ENCODE measurements at regions not wholly inside any gene's neighbourhood (a gene's known extent, or its start where the extent isn't known, plus 50 kb on each side); places are given as distances from the start of the nearest gene placed in this dataset.
A peak's percentile ranks its signal among the peaks of the same experiment; 100 is the strongest.

DNA sequence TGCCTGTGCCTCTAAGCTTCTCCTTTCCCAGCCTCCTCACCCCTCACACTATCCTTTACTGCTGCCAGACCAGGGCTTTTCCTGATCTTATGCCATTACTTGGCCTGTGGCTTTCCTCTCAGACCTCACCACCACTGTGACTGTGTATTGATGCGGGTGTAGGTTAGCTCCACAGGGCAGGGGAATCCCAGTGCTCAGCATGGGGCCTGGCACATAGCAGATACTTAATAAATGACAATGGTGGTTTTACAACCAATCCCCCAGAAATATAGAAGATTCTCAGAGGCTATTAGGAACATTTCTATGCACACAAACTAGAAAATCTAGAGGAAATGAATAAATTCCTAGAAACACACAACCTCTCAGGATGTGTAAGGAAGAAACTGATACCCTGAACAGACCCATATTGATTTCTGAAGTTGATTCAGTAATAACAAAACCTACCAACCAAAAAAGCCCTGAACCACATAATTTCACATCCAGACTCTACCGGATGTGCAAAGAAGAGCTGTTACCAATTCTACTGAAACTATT lies 129.6 kb upstream of the QRFPR start:
- no peak for TF ChIP-seq EZH2 (IDR thresholded peaks at IDR 0.05; ENCODE audit: low read length, missing control alignments)
- TF ChIP-seq, protein P1, sequence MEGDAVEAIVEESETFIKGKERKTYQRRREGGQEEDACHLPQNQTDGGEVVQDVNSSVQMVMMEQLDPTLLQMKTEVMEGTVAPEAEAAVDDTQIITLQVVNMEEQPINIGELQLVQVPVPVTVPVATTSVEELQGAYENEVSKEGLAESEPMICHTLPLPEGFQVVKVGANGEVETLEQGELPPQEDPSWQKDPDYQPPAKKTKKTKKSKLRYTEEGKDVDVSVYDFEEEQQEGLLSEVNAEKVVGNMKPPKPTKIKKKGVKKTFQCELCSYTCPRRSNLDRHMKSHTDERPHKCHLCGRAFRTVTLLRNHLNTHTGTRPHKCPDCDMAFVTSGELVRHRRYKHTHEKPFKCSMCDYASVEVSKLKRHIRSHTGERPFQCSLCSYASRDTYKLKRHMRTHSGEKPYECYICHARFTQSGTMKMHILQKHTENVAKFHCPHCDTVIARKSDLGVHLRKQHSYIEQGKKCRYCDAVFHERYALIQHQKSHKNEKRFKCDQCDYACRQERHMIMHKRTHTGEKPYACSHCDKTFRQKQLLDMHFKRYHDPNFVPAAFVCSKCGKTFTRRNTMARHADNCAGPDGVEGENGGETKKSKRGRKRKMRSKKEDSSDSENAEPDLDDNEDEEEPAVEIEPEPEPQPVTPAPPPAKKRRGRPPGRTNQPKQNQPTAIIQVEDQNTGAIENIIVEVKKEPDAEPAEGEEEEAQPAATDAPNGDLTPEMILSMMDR (conservative IDR thresholded peaks at IDR 0.05 in 1 of 2, IDR thresholded peaks at IDR 0.05 in 1 of 2; ENCODE audit: low read depth in 1 of 2, low read length in 2 of 2) = no peak
- no peak overlapping the region for H3K9ac ChIP-seq (ENCODE audit: insufficient read depth, low read length)
- no peak overlapping the region for H2AFZ ChIP-seq (ENCODE audit: low read length)
- H3K79me2 ChIP-seq (ENCODE audit: control insufficient read depth, insufficient read depth, low read length) = no peaks in the 10 kb centered on the region
- H3K4me1 ChIP-seq (ENCODE audit: control insufficient read depth, extremely low read depth, insufficient read depth, low read length) = no peaks in the 10 kb centered on the region
- no peak overlapping the region for H3K4me3 ChIP-seq (replicated peaks in 1 of 4; ENCODE audit: control extremely low read depth in 1 of 4, insufficient read depth in 1 of 4, low read depth in 3 of 4, low read length in 4 of 4)
- no peak for DNase-seq (ENCODE audit: low read depth in 2 of 2)
- no peaks in the 10 kb centered on the region for H3K9me3 ChIP-seq (ENCODE audit: control insufficient read depth, insufficient read depth, low read depth, low read length)
- no peaks in the 10 kb centered on the region for H4K20me1 ChIP-seq (ENCODE audit: control insufficient read depth, extremely low read depth, insufficient read depth, low read length)
- no peaks in the 10 kb centered on the region for H3K27me3 ChIP-seq (ENCODE audit: control insufficient read depth, insufficient read depth, low read length)
- H3K4me2 ChIP-seq (ENCODE audit: extremely low read depth, insufficient read depth, low read length) = no peak overlapping the region
- H3K36me3 ChIP-seq (ENCODE audit: control insufficient read depth, insufficient read depth, low read length) = no peaks in the 10 kb centered on the region
- no peak overlapping the region for H3K27ac ChIP-seq (ENCODE audit: insufficient read depth, low read length)

DNA sequence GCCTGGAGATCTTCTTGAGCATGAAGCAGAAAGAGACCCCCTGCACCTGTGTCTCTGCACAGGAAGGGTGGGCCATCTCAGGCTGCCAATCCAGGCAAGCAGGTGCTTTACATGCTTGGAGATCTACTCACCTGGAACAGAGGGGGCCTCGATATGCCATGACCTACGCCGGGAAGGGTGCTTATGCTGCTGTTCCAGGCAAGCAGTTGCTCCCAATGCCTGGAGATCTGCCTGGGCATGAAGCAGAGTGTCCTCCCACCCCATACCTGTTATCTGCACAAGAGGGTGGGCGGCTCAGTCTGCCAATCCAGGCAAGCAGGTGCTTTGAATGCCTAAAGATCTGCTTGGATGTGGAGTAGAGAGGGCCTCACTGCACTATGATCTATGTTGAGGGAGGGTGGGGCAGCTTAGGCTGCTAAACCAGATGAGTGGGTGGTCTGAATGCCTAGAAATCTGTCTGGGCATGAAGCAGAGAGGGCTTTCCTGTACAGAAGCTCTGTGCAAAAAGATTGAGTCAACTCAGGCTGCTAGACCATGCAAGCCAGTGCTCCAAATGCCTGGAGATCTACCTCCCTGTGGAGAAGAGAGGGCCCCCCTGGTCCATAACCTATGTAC lies 104.5 kb upstream of the QRFPR start:
- Histone ChIP-seq H3K4me3 (replicated peaks in 1 of 4; ENCODE audit: control extremely low read depth in 1 of 4, insufficient read depth in 1 of 4, low read depth in 3 of 4, low read length in 4 of 4) (no peak overlapping the region), H3K9me3 (ENCODE audit: control insufficient read depth, insufficient read depth, low read depth, low read length) (no peaks in the 10 kb centered on the region), H3K9ac (ENCODE audit: insufficient read depth, low read length) (no peak overlapping the region), H3K36me3 (ENCODE audit: control insufficient read depth, insufficient read depth, low read length) (no peaks in the 10 kb centered on the region), H3K4me1 (ENCODE audit: control insufficient read depth, extremely low read depth, insufficient read depth, low read length) (no peaks in the 10 kb centered on the region), H3K4me2 (ENCODE audit: extremely low read depth, insufficient read depth, low read length) (no peak overlapping the region), H3K79me2 (ENCODE audit: control insufficient read depth, insufficient read depth, low read length) (no peaks in the 10 kb centered on the region), H2AFZ (ENCODE audit: low read length) (no peak overlapping the region), H3K27me3 (ENCODE audit: control insufficient read depth, insufficient read depth, low read length) (no peaks in the 10 kb centered on the region), H3K27ac (ENCODE audit: insufficient read depth, low read length) (no peak overlapping the region), H4K20me1 (ENCODE audit: control insufficient read depth, extremely low read depth, insufficient read depth, low read length) (no peaks in the 10 kb centered on the region)
- TF ChIP-seq, protein P1 (conservative IDR thresholded peaks at IDR 0.05 in 1 of 2, IDR thresholded peaks at IDR 0.05 in 1 of 2; ENCODE audit: low read depth in 1 of 2, low read length in 2 of 2) = no peak
- TF ChIP-seq EZH2 (IDR thresholded peaks at IDR 0.05; ENCODE audit: low read length, missing control alignments) = no peak
- DNase-seq (ENCODE audit: low read depth in 2 of 2) = no peak

DNA sequence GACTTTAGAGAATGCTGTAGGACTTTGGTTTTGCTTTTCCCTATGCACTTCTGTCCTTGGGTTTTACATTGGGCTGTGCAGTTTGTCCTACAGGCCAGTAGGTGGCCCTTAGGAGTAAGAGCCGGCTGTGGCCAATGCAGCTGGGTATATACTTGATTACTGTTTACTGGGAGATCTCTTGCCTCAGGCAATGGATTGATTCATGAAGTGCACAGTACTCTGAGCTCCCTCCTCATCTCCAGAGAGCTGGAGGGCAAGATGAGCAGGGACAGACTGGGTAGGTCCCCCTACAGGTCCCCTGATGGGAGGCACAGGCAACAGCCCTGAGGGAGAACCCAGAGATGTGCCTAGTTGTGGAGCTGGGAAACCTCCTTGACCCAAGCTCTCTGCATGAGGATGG lies 103.8 kb upstream of the QRFPR start:
- H3K79me2 ChIP-seq (ENCODE audit: control insufficient read depth, insufficient read depth, low read length) = no peaks in the 10 kb centered on the region
- no peak overlapping the region for H3K9ac ChIP-seq (ENCODE audit: insufficient read depth, low read length)
- H3K4me1 ChIP-seq (ENCODE audit: control insufficient read depth, extremely low read depth, insufficient read depth, low read length) = no peaks in the 10 kb centered on the region
- no peak overlapping the region for H3K27ac ChIP-seq (ENCODE audit: insufficient read depth, low read length)
- no peaks in the 10 kb centered on the region for H3K36me3 ChIP-seq (ENCODE audit: control insufficient read depth, insufficient read depth, low read length)
- H2AFZ ChIP-seq (ENCODE audit: low read length) = no peak overlapping the region
- no peaks in the 10 kb centered on the region for H3K27me3 ChIP-seq (ENCODE audit: control insufficient read depth, insufficient read depth, low read length)
- no peaks in the 10 kb centered on the region for H3K9me3 ChIP-seq (ENCODE audit: control insufficient read depth, insufficient read depth, low read depth, low read length)
- TF ChIP-seq, protein P1 (conservative IDR thresholded peaks at IDR 0.05 in 1 of 2, IDR thresholded peaks at IDR 0.05 in 1 of 2; ENCODE audit: low read depth in 1 of 2, low read length in 2 of 2) = peak; percentile 95 to 96
- TF ChIP-seq EZH2 (IDR thresholded peaks at IDR 0.05; ENCODE audit: low read length, missing control alignments) = no peak
- H4K20me1 ChIP-seq (ENCODE audit: control insufficient read depth, extremely low read depth, insufficient read depth, low read length) = no peaks in the 10 kb centered on the region
- H3K4me2 ChIP-seq (ENCODE audit: extremely low read depth, insufficient read depth, low read length) = no peak overlapping the region
- H3K4me3 ChIP-seq (replicated peaks in 1 of 4; ENCODE audit: control extremely low read depth in 1 of 4, insufficient read depth in 1 of 4, low read depth in 3 of 4, low read length in 4 of 4) = no peak overlapping the region
- peak; percentile 48 to 73 for DNase-seq (ENCODE audit: low read depth in 2 of 2)
